SK-N-SH (cell line): ENCODE measurements at regions not wholly inside any gene's neighbourhood (a gene's known extent, or its start where the extent isn't known, plus 50 kb on each side); places are given as distances from the start of the nearest gene placed in this dataset.

Experiments
- CTCF ChIA-PET: fragments of 300-600, 350-600 bp; formaldehyde crosslinking; extraction: SDS; loops from one replicate; lab custom pipeline; 2021; lab: Yijun Ruan, JAX
- POLR2A ChIA-PET: fragments of 350-600 bp; sonication (Branson Sonifier 250); formaldehyde crosslinking; extraction: SDS; loops from one replicate; lab custom pipeline; 2020; ENCODE audit warnings: antibody characterized with exemption, inconsistent platforms; lab: Yijun Ruan, JAX
- DNase-seq: peaks from one replicate; pipeline ENCODE4 v3.0.0; 2012
- H2AFZ ChIP-seq: fragments of 200-600 bp; sonication (generic); 2 replicates; pipeline ENCODE4 v1.8.1; 2016; ENCODE audit warnings: antibody characterized with exemption, mild to moderate bottlenecking, low read depth
- H3F3A ChIP-seq: fragments of 200-600 bp; sonication (generic); replicated peaks from 2 replicates; pipeline ENCODE3; 2016; ENCODE audit warnings: antibody characterized with exemption, mild to moderate bottlenecking; ENCODE audit not compliant: insufficient read depth
- H3K27ac ChIP-seq, 2 experiments: fragments of 200-500 bp in 1 of 2; fragments of 200-600 bp in 1 of 2; sonication (Bioruptor generic) in 1 of 2; sonication (generic), shearing (Covaris generic) in 1 of 2; 2 replicates each; pipeline versions ENCODE4 v1.5.1 to v1.6.1; 2014 to 2016; ENCODE audit warnings: low read depth in 2 of 2, inconsistent platforms in 1 of 2, low read length in 1 of 2, mild to moderate bottlenecking in 1 of 2, mixed read lengths in 1 of 2
- H3K27me3 ChIP-seq: fragments of 200-600 bp; sonication (generic), shearing (Covaris generic); 2 replicates; pipeline ENCODE4 v1.6.1; 2016; ENCODE audit warnings: mixed run types; ENCODE audit not compliant: insufficient read depth
- H3K36me3 ChIP-seq, 2 experiments: fragments of 200-500 bp in 1 of 2; fragments of 200-600 bp in 1 of 2; sonication (Bioruptor generic) in 1 of 2; sonication (generic) in 1 of 2; replicated peaks in 1 of 2; 2 replicates each; pipeline versions ENCODE3 to v1.5.1; 2014 to 2016; ENCODE audit warnings: low read length in 1 of 2, mild to moderate bottlenecking in 1 of 2; ENCODE audit not compliant: insufficient read depth in 2 of 2, control insufficient read depth in 1 of 2
- H3K4me1 ChIP-seq, 2 experiments: fragments of 200-500 bp in 1 of 2; fragments of 200-600 bp in 1 of 2; sonication (Bioruptor generic) in 1 of 2; sonication (generic), shearing (Covaris generic) in 1 of 2; 2 replicates each; pipeline versions ENCODE4 v1.5.1 to v1.6.1; 2014 to 2016; ENCODE audit warnings: low read depth in 1 of 2, low read length in 1 of 2, mixed run types in 1 of 2; ENCODE audit not compliant: insufficient read depth in 2 of 2, control insufficient read depth in 1 of 2
- H3K4me2 ChIP-seq: fragments of 200-600 bp; sonication (generic), shearing (Covaris generic); 2 replicates; pipeline ENCODE4 v1.6.1; 2017; ENCODE audit warnings: mixed run types
- H3K4me3 ChIP-seq, 2 experiments: fragments of 200-500 bp in 1 of 2; fragments of 200-600 bp in 1 of 2; sonication (Bioruptor generic) in 1 of 2; sonication (generic), shearing (Covaris generic) in 1 of 2; 2 replicates each; pipeline versions ENCODE4 v1.5.1 to v1.8.1; 2014 to 2016; ENCODE audit warnings: low read depth in 2 of 2, inconsistent platforms in 1 of 2, low read length in 1 of 2, mild to moderate bottlenecking in 1 of 2, mixed read lengths in 1 of 2, moderate library complexity in 1 of 2
- H3K79me2 ChIP-seq: fragments of 200-600 bp; sonication (generic); 2 replicates; pipeline ENCODE4 v1.8.1; 2017; ENCODE audit warnings: mild to moderate bottlenecking; ENCODE audit not compliant: insufficient read depth
- H3K9ac ChIP-seq: fragments of 200-600 bp; sonication (generic); 2 replicates; pipeline ENCODE4 v1.6.1; 2017; ENCODE audit warnings: mixed run types
- H3K9me2 ChIP-seq: fragments of 200-600 bp; sonication (generic); 2 replicates; pipeline ENCODE4 v1.6.1; 2017; ENCODE audit warnings: mixed run types
- H3K9me3 ChIP-seq: fragments of 200-600 bp; sonication (generic); 2 replicates; pipeline ENCODE4 v1.6.1; 2017; ENCODE audit warnings: mixed run types, mild to moderate bottlenecking, moderate library complexity
- H4K20me1 ChIP-seq: fragments of 200-600 bp; sonication (generic); 2 replicates; pipeline ENCODE4 v1.6.1; 2017; ENCODE audit warnings: mild to moderate bottlenecking, mixed run types; ENCODE audit not compliant: insufficient read depth
- CHD2 ChIP-seq: fragments of 150-350 bp; IDR thresholded peaks from 2 replicates; pipeline ENCODE4 v1.6.1; 2018; ENCODE audit warnings: low read length; ENCODE audit not compliant: partially characterized antibody
- CTCF ChIP-seq: fragments of 200-600 bp; sonication (generic); IDR thresholded peaks from 2 replicates; pipeline ENCODE4 v1.6.1; 2017; ENCODE audit warnings: antibody characterized with exemption, mild to moderate bottlenecking, moderate library complexity
- EP300 ChIP-seq, 2 experiments: IDR thresholded peaks; 2 replicates each; pipeline versions ENCODE4 v1.4.0 to v1.6.1; 2012; ENCODE audit warnings: borderline replicate concordance in 1 of 2, low read depth in 1 of 2, low read length in 1 of 2
- EZH2phosphoT487 ChIP-seq: fragments of 200-600 bp; sonication (generic); IDR thresholded peaks from 2 replicates; pipeline ENCODE4 v1.6.1; 2017; ENCODE audit warnings: low read depth, mixed run types, mild to moderate bottlenecking, antibody characterized with exemption, moderate library complexity, borderline replicate concordance
- FOSL2 ChIP-seq: IDR thresholded peaks from 2 replicates; pipeline ENCODE4 v1.4.0; 2012; ENCODE audit warnings: low read depth, mild to moderate bottlenecking, moderate library complexity, borderline replicate concordance
- FOXM1 ChIP-seq: IDR thresholded peaks from 2 replicates; pipeline ENCODE4 v1.4.0; 2012; ENCODE audit warnings: low read depth, mild to moderate bottlenecking
- GABPA ChIP-seq: IDR thresholded peaks from 2 replicates; pipeline ENCODE4 v1.4.0; 2012; ENCODE audit warnings: low read depth, mild to moderate bottlenecking
- JUND ChIP-seq: IDR thresholded peaks from 2 replicates; pipeline ENCODE4 v1.4.0; 2012
- MEF2A ChIP-seq: IDR thresholded peaks from 2 replicates; pipeline ENCODE4 v1.4.0; 2012; ENCODE audit warnings: low read depth, borderline replicate concordance
- NRF1 ChIP-seq: IDR thresholded peaks from 2 replicates; pipeline ENCODE4 v1.6.1; 2012; ENCODE audit warnings: low read depth, mild to moderate bottlenecking, low read length
- PBX3 ChIP-seq: IDR thresholded peaks from 2 replicates; pipeline ENCODE4; 2012
- RAD21 ChIP-seq: IDR thresholded peaks from 2 replicates; pipeline ENCODE4 v1.6.1; 2012; ENCODE audit warnings: mild to moderate bottlenecking, low read length
- RCOR1 ChIP-seq: fragments of 150-350 bp; IDR thresholded peaks from 2 replicates; pipeline ENCODE4 v1.6.1; 2017; ENCODE audit warnings: antibody characterized with exemption, low read length
- RXRA ChIP-seq: IDR thresholded peaks from 2 replicates; pipeline ENCODE4 v1.4.0; 2012; ENCODE audit warnings: low read depth, mild to moderate bottlenecking, borderline replicate concordance
- SIN3A ChIP-seq: IDR thresholded peaks from 2 replicates; pipeline ENCODE4 v1.6.1; 2012; ENCODE audit warnings: low read depth, mild to moderate bottlenecking, low read length, moderate library complexity, borderline replicate concordance
- TEAD4 ChIP-seq: IDR thresholded peaks from 2 replicates; pipeline ENCODE4 v1.4.0; 2012; ENCODE audit warnings: mild to moderate bottlenecking, borderline replicate concordance; ENCODE audit not compliant: insufficient read depth
- USF1 ChIP-seq: IDR thresholded peaks from 2 replicates; pipeline ENCODE4 v1.4.0; 2012; ENCODE audit warnings: low read depth, borderline replicate concordance
- YY1 ChIP-seq: IDR thresholded peaks from 2 replicates; pipeline ENCODE4 v1.4.0; 2012; ENCODE audit warnings: low read depth, mild to moderate bottlenecking
- ZBTB33 ChIP-seq: IDR thresholded peaks from 2 replicates; pipeline ENCODE4 v1.4.0; 2012; ENCODE audit warnings: low read depth, borderline replicate concordance
- WGBS: methylation state at CpG from one replicate; pipeline ENCODE4 v1.1.6; 2017; ENCODE audit warnings: low lambda C conversion rate; 5-methylcytosine and 5-hydroxymethylcytosine counted together

GRCh38 chr2:52639692-52640091 lies 1127.9 kb upstream of the CHAC2 start:
- Histone ChIP-seq H3K9me3 (no peaks in the 10 kb centered on the region), H3F3A (no peaks in the 10 kb centered on the region), H3K4me3 (no peak overlapping the region), H3K79me2 (no peaks in the 10 kb centered on the region), H4K20me1 (no peaks in the 10 kb centered on the region), H3K9ac (no peak overlapping the region), H3K27me3 (no peaks in the 10 kb centered on the region), H3K27ac (no peak overlapping the region), H2AFZ (no peak overlapping the region), H3K4me2 (no peak overlapping the region), H3K4me1 (no peaks in the 10 kb centered on the region), H3K9me2 (no peaks in the 10 kb centered on the region), H3K36me3 (no peaks in the 10 kb centered on the region)
- no peak for TF ChIP-seq MEF2A
- no peak for TF ChIP-seq EZH2phosphoT487
- no peak for TF ChIP-seq JUND
- no peak for TF ChIP-seq FOXM1
- TF ChIP-seq CTCF = no peak
- TF ChIP-seq EP300 (IDR thresholded peaks at IDR 0.05; ENCODE audit: borderline replicate concordance in 1 of 2, low read depth in 1 of 2, low read length in 1 of 2) = no peak
- no peak for TF ChIP-seq FOSL2
- TF ChIP-seq ZBTB33 = no peak
- TF ChIP-seq TEAD4 = no peak
- TF ChIP-seq USF1 = no peak
- no peak for TF ChIP-seq NRF1
- TF ChIP-seq RCOR1 = no peak
- TF ChIP-seq YY1 = no peak
- no peak for TF ChIP-seq RXRA
- TF ChIP-seq RAD21 = no peak
- no peak for TF ChIP-seq PBX3
- TF ChIP-seq CHD2 = no peak
- TF ChIP-seq GABPA = no peak
- no peak for TF ChIP-seq SIN3A
- POLR2A ChIA-PET = no interaction called here
- CTCF ChIA-PET = interaction anchor here (1.5 kb wide), 1 partner anchor 12 kb away, joined by 7 read pairs; no protein-coding TSS in a partner anchor
- 8% methylated on average over 2 of the region's 2 CpGs for WGBS
- DNase-seq = no peak
